Spinal cord (tissue), 9 donors: ENCODE measurements at regions not wholly inside any gene's neighbourhood (a gene's known extent, or its start where the extent isn't known, plus 50 kb on each side); places are given as distances from the start of the nearest gene placed in this dataset.

ENCODE experiments used
- DNase-seq, 6 donors: peaks; one replicate each; pipeline versions ENCODE4 v3.0.0 to v3.0.0-alpha.2; 2013 to 2015; ENCODE audit warnings: low spot score in 6 of 6, low read depth in 4 of 6
- H3K27ac ChIP-seq: one replicate; pipeline ENCODE4 v1.5.1; 2013; ENCODE audit warnings: low read depth, low read length, control low read depth
- H3K27me3 ChIP-seq: one replicate; pipeline ENCODE4 v1.6.1; 2013; ENCODE audit warnings: low read length; ENCODE audit not compliant: control insufficient read depth, insufficient read depth
- H3K36me3 ChIP-seq: one replicate; pipeline ENCODE4 v1.6.1; 2013; ENCODE audit warnings: low read length; ENCODE audit not compliant: control insufficient read depth, insufficient read depth
- H3K4me1 ChIP-seq: one replicate; pipeline ENCODE4 v1.6.1; 2013; ENCODE audit warnings: low read length; ENCODE audit not compliant: control insufficient read depth, insufficient read depth
- H3K4me3 ChIP-seq: one replicate; pipeline ENCODE4 v1.5.1; 2013; ENCODE audit warnings: low read depth, low read length, control low read depth
- H3K9me3 ChIP-seq: one replicate; pipeline ENCODE4 v1.6.1; 2013; ENCODE audit warnings: low read length; ENCODE audit not compliant: control insufficient read depth, insufficient read depth
- WGBS: methylation state at CpG from one replicate; pipeline ENCODE4 v1.1.5; 2013; ENCODE audit warnings: missing lambda C conversion rate; ENCODE audit not compliant: insufficient coverage; 5-methylcytosine and 5-hydroxymethylcytosine counted together
- donor health status: healthy.

- Histone ChIP-seq H3K27me3 (peaks cover 3% of the 10 kb centered on the region), H3K4me1 (peaks cover 18% of the 10 kb centered on the region), H3K9me3 (no peaks in the 10 kb centered on the region), H3K27ac (no peak overlapping the region), H3K4me3 (no peak overlapping the region), H3K36me3 (no peaks in the 10 kb centered on the region)
- no peak for DNase-seq
- 77% methylated on average over 5 of the region's 6 CpGs for whole genome bisulfite sequencing
Observed at GRCh38 chr3:10669490-10670048, 146.5 kb upstream of the SLC6A11 start.

GRCh38 chr3:10672422-10672821 lies 143.6 kb upstream of the SLC6A11 start:
- peak in 2 of 6 donors; percentile 15 to 32 for DNase-seq
- WGBS: 43% methylated on average over 3 of the region's 5 CpGs
- Histone ChIP-seq H3K4me3 (no peak overlapping the region), H3K27me3 (no peaks in the 10 kb centered on the region), H3K9me3 (no peaks in the 10 kb centered on the region), H3K27ac (no peak overlapping the region), H3K36me3 (no peaks in the 10 kb centered on the region), H3K4me1 (peaks cover 1% of the 10 kb centered on the region)

- Histone ChIP-seq H3K36me3 (no peaks in the 10 kb centered on the region), H3K27me3 (no peaks in the 10 kb centered on the region), H3K4me1 (no peaks in the 10 kb centered on the region), H3K4me3 (no peak overlapping the region), H3K27ac (no peak overlapping the region), H3K9me3 (no peaks in the 10 kb centered on the region)
- WGBS: 50% methylated on average over 1 of the region's 3 CpGs
- no peak for DNase-seq
Observed at GRCh38 chr3:10674578-10674977, 141.4 kb upstream of the SLC6A11 start.

- no peak for DNase-seq
- no peaks in the 10 kb centered on the region for H3K27me3 ChIP-seq
- no CpG with 5 or more reads among the region's 1 CpG for WGBS
- H3K27ac ChIP-seq: no peak overlapping the region
- no peaks in the 10 kb centered on the region for H3K9me3 ChIP-seq
- H3K36me3 ChIP-seq: no peaks in the 10 kb centered on the region
- no peaks in the 10 kb centered on the region for H3K4me1 ChIP-seq
- no peak overlapping the region for H3K4me3 ChIP-seq
Observed at GRCh38 chr3:10676905-10677304, 139.1 kb upstream of the SLC6A11 start.

- no peak overlapping the region for H3K4me3 ChIP-seq
- no peaks in the 10 kb centered on the region for H3K27me3 ChIP-seq
- DNase-seq: no peak
- 67% methylated on average over 1 of the region's 2 CpGs for whole genome bisulfite sequencing
- no peaks in the 10 kb centered on the region for H3K36me3 ChIP-seq
- H3K9me3 ChIP-seq: no peaks in the 10 kb centered on the region
- no peaks in the 10 kb centered on the region for H3K4me1 ChIP-seq
- no peak overlapping the region for H3K27ac ChIP-seq
Observed at GRCh38 chr3:10678796-10679376, 137.1 kb upstream of the SLC6A11 start.

GRCh38 chr3:10680796-10681195 lies 135.2 kb upstream of the SLC6A11 start:
- WGBS: 95% methylated on average over 5 of the region's 7 CpGs
- no peak for DNase-seq
- H3K36me3 ChIP-seq: no peaks in the 10 kb centered on the region

GRCh38 chr3:10682692-10683091 lies 133.3 kb upstream of the SLC6A11 start:
- no peak for DNase-seq
- 31% methylated on average over 3 of the region's 4 CpGs for WGBS
- H3K4me3 ChIP-seq: no peak overlapping the region
- no peaks in the 10 kb centered on the region for H3K9me3 ChIP-seq
- H3K27me3 ChIP-seq: no peaks in the 10 kb centered on the region
- no peaks in the 10 kb centered on the region for H3K4me1 ChIP-seq
- H3K36me3 ChIP-seq: no peaks in the 10 kb centered on the region
- H3K27ac ChIP-seq: no peak overlapping the region

More at GRCh38 chr3:10680796-10681195, 135.2 kb upstream of the SLC6A11 start:
- Histone ChIP-seq H3K27me3 (no peaks in the 10 kb centered on the region), H3K9me3 (no peaks in the 10 kb centered on the region), H3K4me3 (no peak overlapping the region), H3K4me1 (no peaks in the 10 kb centered on the region), H3K27ac (no peak overlapping the region)

- Histone ChIP-seq H3K27me3 (no peaks in the 10 kb centered on the region), H3K27ac (no peak overlapping the region), H3K36me3 (no peaks in the 10 kb centered on the region), H3K4me1 (no peaks in the 10 kb centered on the region), H3K9me3 (no peaks in the 10 kb centered on the region), H3K4me3 (no peak overlapping the region)
- DNase-seq: no peak
- 0% methylated on average over 1 of the region's 1 CpG for WGBS
Observed at GRCh38 chr3:10683106-10683505, 132.9 kb upstream of the SLC6A11 start.

GRCh38 chr3:10688126-10688525 lies 127.9 kb upstream of the SLC6A11 start:
- no peaks in the 10 kb centered on the region for H3K36me3 ChIP-seq
- H3K9me3 ChIP-seq: no peaks in the 10 kb centered on the region
- 70% methylated on average over 1 of the region's 1 CpG for WGBS

GRCh38 chr3:10688548-10689172 lies 127.4 kb upstream of the SLC6A11 start:
- Histone ChIP-seq H3K27me3 (no peaks in the 10 kb centered on the region), H3K36me3 (no peaks in the 10 kb centered on the region), H3K9me3 (no peaks in the 10 kb centered on the region), H3K4me3 (no peak overlapping the region), H3K4me1 (peaks cover 14% of the 10 kb centered on the region), H3K27ac (no peak overlapping the region)
- no peak for DNase-seq
- 83% methylated on average over 7 of the region's 8 CpGs for WGBS

More at GRCh38 chr3:10688126-10688525, 127.9 kb upstream of the SLC6A11 start:
- peaks cover 14% of the 10 kb centered on the region for H3K4me1 ChIP-seq
- H3K27me3 ChIP-seq: no peaks in the 10 kb centered on the region
- H3K27ac ChIP-seq: no peak overlapping the region
- no peak overlapping the region for H3K4me3 ChIP-seq
- no peak for DNase-seq
